Loucy (cell line): ENCODE measurements at regions not wholly inside any gene's neighbourhood (a gene's known extent, or its start where the extent isn't known, plus 50 kb on each side); places are given as distances from the start of the nearest gene placed in this dataset.

Experiments
- H2AFZ ChIP-seq: fragments of 200-600 bp; sonication (generic); 2 replicates; pipeline ENCODE4 v1.6.0; 2016; ENCODE audit warnings: antibody characterized with exemption, mild to moderate bottlenecking, low read length, moderate library complexity
- H3F3A ChIP-seq: fragments of 200-600 bp; 2 replicates; pipeline ENCODE4 v1.6.0; 2016; ENCODE audit warnings: antibody characterized with exemption, low read depth, mild to moderate bottlenecking
- H3K27me3 ChIP-seq: fragments of 200-600 bp; sonication (generic); 2 replicates; pipeline ENCODE4 v1.6.1; 2014; ENCODE audit warnings: low read length, mild to moderate bottlenecking; ENCODE audit not compliant: insufficient read depth, poor library complexity, severe bottlenecking
- H3K36me3 ChIP-seq: fragments of 200-600 bp; sonication (generic); 2 replicates; pipeline ENCODE4 v1.6.1; 2016; ENCODE audit warnings: low read length; ENCODE audit not compliant: insufficient read depth
- H3K4me1 ChIP-seq: fragments of 200-600 bp; sonication (generic); 2 replicates; pipeline ENCODE4 v1.5.1; 2014; ENCODE audit warnings: low read length, mild to moderate bottlenecking; ENCODE audit not compliant: insufficient read depth, poor library complexity, severe bottlenecking
- H3K4me2 ChIP-seq: fragments of 200-600 bp; sonication (generic); 2 replicates; pipeline ENCODE4 v1.6.0; 2014; ENCODE audit warnings: antibody characterized with exemption, low read length, low read depth, mild to moderate bottlenecking; ENCODE audit not compliant: poor library complexity, severe bottlenecking
- H3K4me3 ChIP-seq: fragments of 200-600 bp; sonication (generic); 2 replicates; pipeline ENCODE4 v1.5.1; 2014; ENCODE audit warnings: low read length, mild to moderate bottlenecking, mixed read lengths; ENCODE audit not compliant: poor library complexity, severe bottlenecking
- H3K79me2 ChIP-seq: fragments of 200-600 bp; sonication (generic); 2 replicates; pipeline ENCODE4 v1.6.1; 2014; ENCODE audit warnings: low read length; ENCODE audit not compliant: insufficient read depth
- H3K9ac ChIP-seq: fragments of 200-600 bp; sonication (generic); 2 replicates; pipeline ENCODE4 v1.6.0; 2014; ENCODE audit warnings: mild to moderate bottlenecking, low read depth, low read length, moderate library complexity; ENCODE audit not compliant: poor library complexity, severe bottlenecking
- H3K9me2 ChIP-seq: fragments of 200-600 bp; sonication (generic); replicated peaks from 2 replicates; pipeline ENCODE4 v1.6.1; 2016; ENCODE audit warnings: low read depth, low read length, mixed read lengths
- H3K9me3 ChIP-seq: fragments of 200-600 bp; sonication (generic); 2 replicates; pipeline ENCODE4 v1.6.1; 2014; ENCODE audit warnings: mild to moderate bottlenecking, antibody characterized with exemption, low read length, low read depth; ENCODE audit not compliant: insufficient read depth
- H4K20me1 ChIP-seq: fragments of 200-600 bp; sonication (generic); 2 replicates; pipeline ENCODE4 v1.6.0; 2014; ENCODE audit warnings: antibody characterized with exemption, low read length, mild to moderate bottlenecking; ENCODE audit not compliant: insufficient read depth, poor library complexity, severe bottlenecking
- CTCF ChIP-seq: fragments of 200-600 bp; sonication (generic); conservative IDR thresholded peaks from 2 replicates; pipeline ENCODE4 v1.5.1; 2014; ENCODE audit warnings: mild to moderate bottlenecking, antibody characterized with exemption, low read length
- EZH2phosphoT487 ChIP-seq: fragments of 200-600 bp; IDR thresholded peaks from 2 replicates; pipeline ENCODE4 v1.6.1; 2018; ENCODE audit warnings: antibody characterized with exemption, mild to moderate bottlenecking, moderate library complexity, borderline replicate concordance

GRCh38 chr15:29319823-29320222, 50.2 kb upstream of the NSMCE3 start:
- TF ChIP-seq EZH2phosphoT487 (no peak), CTCF (no peak)
- Histone ChIP-seq H3K9me2 (no peaks in the 10 kb centered on the region), H3K27me3 (no peaks in the 10 kb centered on the region), H2AFZ (no peak overlapping the region), H3K4me3 (no peak overlapping the region), H3K9me3 (no peaks in the 10 kb centered on the region), H3K36me3 (no peaks in the 10 kb centered on the region), H3F3A (no peaks in the 10 kb centered on the region), H3K4me1 (no peaks in the 10 kb centered on the region), H4K20me1 (no peaks in the 10 kb centered on the region), H3K9ac (no peak overlapping the region), H3K4me2 (no peak overlapping the region), H3K79me2 (no peaks in the 10 kb centered on the region)
